ENCODE measurements at regions not wholly inside any gene's neighbourhood (a gene's known extent, or its start where the extent isn't known, plus 50 kb on each side); places are given as distances from the start of the nearest gene placed in this dataset.

GRCh38 chr1:62988867-62989266, 204.9 kb downstream of the ATG4C start:
- DNase-seq (ENCODE audit: low read depth) = no peak

- DNase-seq (ENCODE audit: low read depth) = no peak
These were observed 205.6 kb downstream of the ATG4C start for GRCh38 chr1:62989497-62989896.

GRCh38 chr1:62991152-62991551, 207.2 kb downstream of the ATG4C start:
- DNase-seq (ENCODE audit: low read depth) = no peak

GRCh38 chr1:62993844-62994243, 209.9 kb downstream of the ATG4C start:
- DNase-seq (ENCODE audit: low read depth) = no peak

- no peak for DNase-seq (ENCODE audit: low read depth)
These were observed 211.2 kb downstream of the ATG4C start for GRCh38 chr1:62995173-62995572.

GRCh38 chr1:62997884-62998283, 214.0 kb downstream of the ATG4C start:
- DNase-seq (ENCODE audit: low read depth) = no peak

- DNase-seq (ENCODE audit: low read depth) = no peak
These were observed 215.1 kb downstream of the ATG4C start for GRCh38 chr1:62998845-62999649.

- DNase-seq (ENCODE audit: low read depth) = no peak
These were observed 216.6 kb downstream of the ATG4C start for GRCh38 chr1:63000508-63000907.

- DNase-seq (ENCODE audit: low read depth) = peak; percentile 5
These were observed 220.9 kb downstream of the ATG4C start for GRCh38 chr1:63004868-63005267.

- DNase-seq (ENCODE audit: low read depth) = no peak
These were observed 221.9 kb downstream of the ATG4C start for GRCh38 chr1:63005812-63006211.

- no peak for DNase-seq (ENCODE audit: low read depth)
These were observed 225.5 kb downstream of the ATG4C start for GRCh38 chr1:63009421-63009820.

GRCh38 chr1:63010913-63011660, 227.2 kb downstream of the ATG4C start:
- DNase-seq (ENCODE audit: low read depth) = no peak

- no peak for DNase-seq (ENCODE audit: low read depth)
These were observed 228.4 kb downstream of the ATG4C start for GRCh38 chr1:63012339-63012738.

- DNase-seq (ENCODE audit: low read depth) = no peak
These were observed 230.3 kb downstream of the ATG4C start for GRCh38 chr1:63014267-63014666.

GRCh38 chr1:63022319-63022718, 238.4 kb downstream of the ATG4C start:
- DNase-seq (ENCODE audit: low read depth) = no peak

- DNase-seq (ENCODE audit: low read depth) = no peak
These were observed 239.2 kb downstream of the ATG4C start for GRCh38 chr1:63023171-63023570.

GRCh38 chr1:63023637-63024036, 239.7 kb downstream of the ATG4C start:
- no peak for DNase-seq (ENCODE audit: low read depth)

- DNase-seq (ENCODE audit: low read depth) = no peak
These were observed 240.2 kb downstream of the ATG4C start for GRCh38 chr1:63024132-63024531.

GRCh38 chr1:63027176-63027575, 243.2 kb downstream of the ATG4C start:
- no peak for DNase-seq (ENCODE audit: low read depth)

- no peak for DNase-seq (ENCODE audit: low read depth)
These were observed 248.2 kb downstream of the ATG4C start for GRCh38 chr1:63032171-63032570.

- DNase-seq (ENCODE audit: low read depth) = no peak
These were observed 249.3 kb downstream of the ATG4C start for GRCh38 chr1:63033211-63033610.

- DNase-seq (ENCODE audit: low read depth) = no peak
These were observed 250.3 kb downstream of the ATG4C start for GRCh38 chr1:63034256-63034655.

- DNase-seq (ENCODE audit: low read depth) = no peak
These were observed 254.7 kb downstream of the ATG4C start for GRCh38 chr1:63038586-63038985.

- no peak for DNase-seq (ENCODE audit: low read depth)
These were observed 257.7 kb downstream of the ATG4C start for GRCh38 chr1:63041660-63042059.

Data from HS-5 (cell line).